ENCODE measurements at regions not wholly inside any gene's neighbourhood (a gene's known extent, or its start where the extent isn't known, plus 50 kb on each side); places are given as distances from the start of the nearest gene placed in this dataset.

DNA sequence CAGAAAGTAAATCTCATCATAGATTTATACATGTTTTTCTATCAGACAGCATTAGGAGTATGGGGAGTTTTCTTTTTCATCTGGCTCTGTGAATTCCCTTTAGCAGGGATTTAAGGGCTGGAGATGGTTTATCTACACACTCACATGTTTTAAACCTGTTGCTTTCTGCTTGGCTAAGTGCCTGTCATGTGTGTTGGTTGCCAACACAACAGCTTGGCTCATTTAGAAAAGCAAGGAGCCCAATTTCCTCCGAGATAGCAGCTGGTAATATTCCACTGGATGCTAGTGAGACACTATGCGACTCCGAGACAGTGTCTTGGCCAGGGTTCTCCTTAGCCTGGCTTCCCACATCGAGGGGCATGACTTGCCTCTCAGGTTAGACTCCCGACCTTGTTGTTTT, 83.3 kb downstream of the KLF5 start:
- H2AFZ ChIP-seq (ENCODE audit: low read depth, low read length, poor library complexity, severe bottlenecking): no peak overlapping the region
- ChIA-PET RAD21 (ENCODE audit: low non-redundant PET in 1 of 2, low total read pairs in 2 of 2, uncharacterized antibody in 2 of 2, unreplicated experiment in 2 of 2) (no interaction called here), POLR2A (no interaction called here), CTCF (no interaction called here)
- H3K4me1 ChIP-seq (ENCODE audit: control insufficient read depth in 1 of 2, insufficient read depth in 2 of 2, low read length in 2 of 2): peaks cover 2 to 16% of the 10 kb centered on the region in 2 experiments; a peak in 2 of 4 replicates
- H3K27ac ChIP-seq (ENCODE audit: low read depth, low read length): no peak overlapping the region
- intact Hi-C loops (cut with micrococcal nuclease): no loop called here
- TF ChIP-seq SIN3A (IDR thresholded peaks at IDR 0.05; ENCODE audit: low read depth) (no peak), FOSL1 (IDR thresholded peaks at IDR 0.05; ENCODE audit: low read depth) (no peak), SRF (IDR thresholded peaks at IDR 0.05; ENCODE audit: low read depth) (no peak), CBX3 (IDR thresholded peaks at IDR 0.05; ENCODE audit: low read depth) (no peak), POLR2A (IDR thresholded peaks at IDR 0.05; ENCODE audit: borderline replicate concordance, extremely low read depth, insufficient read depth, insufficient read length) (no peak), YY1 (IDR thresholded peaks at IDR 0.05; ENCODE audit: extremely low read depth, insufficient replicate concordance, low read depth, low read length) (no peak)
- TF ChIP-seq, protein P1, sequence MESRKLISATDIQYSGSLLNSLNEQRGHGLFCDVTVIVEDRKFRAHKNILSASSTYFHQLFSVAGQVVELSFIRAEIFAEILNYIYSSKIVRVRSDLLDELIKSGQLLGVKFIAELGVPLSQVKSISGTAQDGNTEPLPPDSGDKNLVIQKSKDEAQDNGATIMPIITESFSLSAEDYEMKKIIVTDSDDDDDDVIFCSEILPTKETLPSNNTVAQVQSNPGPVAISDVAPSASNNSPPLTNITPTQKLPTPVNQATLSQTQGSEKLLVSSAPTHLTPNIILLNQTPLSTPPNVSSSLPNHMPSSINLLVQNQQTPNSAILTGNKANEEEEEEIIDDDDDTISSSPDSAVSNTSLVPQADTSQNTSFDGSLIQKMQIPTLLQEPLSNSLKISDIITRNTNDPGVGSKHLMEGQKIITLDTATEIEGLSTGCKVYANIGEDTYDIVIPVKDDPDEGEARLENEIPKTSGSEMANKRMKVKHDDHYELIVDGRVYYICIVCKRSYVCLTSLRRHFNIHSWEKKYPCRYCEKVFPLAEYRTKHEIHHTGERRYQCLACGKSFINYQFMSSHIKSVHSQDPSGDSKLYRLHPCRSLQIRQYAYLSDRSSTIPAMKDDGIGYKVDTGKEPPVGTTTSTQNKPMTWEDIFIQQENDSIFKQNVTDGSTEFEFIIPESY (IDR thresholded peaks at IDR 0.05; ENCODE audit: extremely low read depth, insufficient replicate concordance, low read length): no peak
- TF ChIP-seq, protein P2, sequence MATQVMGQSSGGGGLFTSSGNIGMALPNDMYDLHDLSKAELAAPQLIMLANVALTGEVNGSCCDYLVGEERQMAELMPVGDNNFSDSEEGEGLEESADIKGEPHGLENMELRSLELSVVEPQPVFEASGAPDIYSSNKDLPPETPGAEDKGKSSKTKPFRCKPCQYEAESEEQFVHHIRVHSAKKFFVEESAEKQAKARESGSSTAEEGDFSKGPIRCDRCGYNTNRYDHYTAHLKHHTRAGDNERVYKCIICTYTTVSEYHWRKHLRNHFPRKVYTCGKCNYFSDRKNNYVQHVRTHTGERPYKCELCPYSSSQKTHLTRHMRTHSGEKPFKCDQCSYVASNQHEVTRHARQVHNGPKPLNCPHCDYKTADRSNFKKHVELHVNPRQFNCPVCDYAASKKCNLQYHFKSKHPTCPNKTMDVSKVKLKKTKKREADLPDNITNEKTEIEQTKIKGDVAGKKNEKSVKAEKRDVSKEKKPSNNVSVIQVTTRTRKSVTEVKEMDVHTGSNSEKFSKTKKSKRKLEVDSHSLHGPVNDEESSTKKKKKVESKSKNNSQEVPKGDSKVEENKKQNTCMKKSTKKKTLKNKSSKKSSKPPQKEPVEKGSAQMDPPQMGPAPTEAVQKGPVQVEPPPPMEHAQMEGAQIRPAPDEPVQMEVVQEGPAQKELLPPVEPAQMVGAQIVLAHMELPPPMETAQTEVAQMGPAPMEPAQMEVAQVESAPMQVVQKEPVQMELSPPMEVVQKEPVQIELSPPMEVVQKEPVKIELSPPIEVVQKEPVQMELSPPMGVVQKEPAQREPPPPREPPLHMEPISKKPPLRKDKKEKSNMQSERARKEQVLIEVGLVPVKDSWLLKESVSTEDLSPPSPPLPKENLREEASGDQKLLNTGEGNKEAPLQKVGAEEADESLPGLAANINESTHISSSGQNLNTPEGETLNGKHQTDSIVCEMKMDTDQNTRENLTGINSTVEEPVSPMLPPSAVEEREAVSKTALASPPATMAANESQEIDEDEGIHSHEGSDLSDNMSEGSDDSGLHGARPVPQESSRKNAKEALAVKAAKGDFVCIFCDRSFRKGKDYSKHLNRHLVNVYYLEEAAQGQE (IDR thresholded peaks at IDR 0.05; ENCODE audit: low read depth): no peak
- no peaks in the 10 kb centered on the region for H3K27me3 ChIP-seq (ENCODE audit: insufficient read depth, low read length)
- no peaks in the 10 kb centered on the region for H3K9me2 ChIP-seq (ENCODE audit: insufficient read depth)
- H4K20me1 ChIP-seq (ENCODE audit: insufficient read depth): no peaks in the 10 kb centered on the region
- H3K4me2 ChIP-seq (ENCODE audit: low read length): no peak overlapping the region
- H3K9me3 ChIP-seq (ENCODE audit: control insufficient read depth in 1 of 2, insufficient read depth in 1 of 2, low read depth in 1 of 2, low read length in 2 of 2): no peaks in the 10 kb centered on the region
- no peaks in the 10 kb centered on the region for H3K36me3 ChIP-seq (ENCODE audit: control insufficient read depth in 1 of 2, insufficient read depth in 2 of 2, low read length in 2 of 2)
- H3K9ac ChIP-seq (ENCODE audit: low read length): no peak overlapping the region
- DNase-seq (ENCODE audit: low read depth, low spot score) (no peak), ATAC-seq (no peak)
- BruUV-seq (replicated peaks): no TSS peak
- H3K4me3 ChIP-seq (replicated peaks in 1 of 2; ENCODE audit: low read depth in 1 of 2, low read length in 2 of 2): no peak overlapping the region
- no peaks in the 10 kb centered on the region for H3K79me2 ChIP-seq (ENCODE audit: insufficient read depth, low read length)

Data from HCT116 (cell line).